ENCODE measurements at regions not wholly inside any gene's neighbourhood (a gene's known extent, or its start where the extent isn't known, plus 50 kb on each side); places are given as distances from the start of the nearest gene placed in this dataset.

- H3K27ac ChIP-seq: no peak overlapping the region
- no peaks in the 10 kb centered on the region for H3K36me3 ChIP-seq (ENCODE audit: low read depth, missing control alignments)
- intact Hi-C loops (cut with DNase I; ENCODE audit: low total_unique reads): no loop called here
- WGBS, 2 donors: 58 to 61% methylated on average over 3 of the region's 3 CpGs
- no peaks in the 10 kb centered on the region for H3K27me3 ChIP-seq
- H3K4me1 ChIP-seq: no peaks in the 10 kb centered on the region
- DNase-seq: no peak
- H3K9me3 ChIP-seq: no peaks in the 10 kb centered on the region
- TF ChIP-seq CTCF (IDR thresholded peaks at IDR 0.05) (no peak), POLR2A (IDR thresholded peaks at IDR 0.05) (no peak)
- no peak overlapping the region for H3K4me3 ChIP-seq
These were observed 248.3 kb upstream of the COL3A1 start for GRCh38 chr2:188725746-188726360.

- Histone ChIP-seq H3K4me1 (no peaks in the 10 kb centered on the region), H3K27me3 (no peaks in the 10 kb centered on the region), H3K4me3 (no peak overlapping the region), H3K27ac (no peak overlapping the region), H3K36me3 (ENCODE audit: low read depth, missing control alignments) (no peaks in the 10 kb centered on the region), H3K9me3 (no peaks in the 10 kb centered on the region)
- intact Hi-C loops (cut with DNase I; ENCODE audit: low total_unique reads): no loop called here
- no peak for TF ChIP-seq POLR2A (IDR thresholded peaks at IDR 0.05)
- no peak for TF ChIP-seq CTCF (IDR thresholded peaks at IDR 0.05)
- DNase-seq: no peak
- WGBS, 2 donors: 78 to 81% methylated on average over 3 of the region's 3 CpGs
These were observed 247.4 kb upstream of the COL3A1 start for GRCh38 chr2:188726626-188727247.

GRCh38 chr2:188727846-188728245 lies 246.3 kb upstream of the COL3A1 start:
- Histone ChIP-seq H3K27me3 (no peaks in the 10 kb centered on the region), H3K27ac (no peak overlapping the region), H3K4me3 (no peak overlapping the region), H3K36me3 (ENCODE audit: low read depth, missing control alignments) (no peaks in the 10 kb centered on the region), H3K9me3 (no peaks in the 10 kb centered on the region), H3K4me1 (no peaks in the 10 kb centered on the region)
- TF ChIP-seq CTCF (IDR thresholded peaks at IDR 0.05): no peak
- DNase-seq: no peak
- 62 to 71% methylated on average over 1 of the region's 1 CpG for WGBS, 2 donors
- intact Hi-C loops (cut with DNase I; ENCODE audit: low total_unique reads): no loop called here

- Histone ChIP-seq H3K27me3 (no peaks in the 10 kb centered on the region), H3K4me1 (no peaks in the 10 kb centered on the region), H3K4me3 (no peak overlapping the region), H3K27ac (no peak overlapping the region), H3K9me3 (no peaks in the 10 kb centered on the region), H3K36me3 (ENCODE audit: low read depth, missing control alignments) (no peaks in the 10 kb centered on the region)
- intact Hi-C loops (cut with DNase I; ENCODE audit: low total_unique reads): no loop called here
- DNase-seq: no peak
- WGBS, 2 donors: 59 to 62% methylated on average over 3 of the region's 3 CpGs
- TF ChIP-seq CTCF (IDR thresholded peaks at IDR 0.05) (no peak), POLR2A (IDR thresholded peaks at IDR 0.05) (no peak)
These were observed 239.5 kb upstream of the COL3A1 start for GRCh38 chr2:188734691-188735090.

GRCh38 chr2:188746727-188747126 lies 227.4 kb upstream of the COL3A1 start:
- no peak overlapping the region for H3K4me3 ChIP-seq

More at GRCh38 chr2:188746727-188747126, 227.4 kb upstream of the COL3A1 start:
- Histone ChIP-seq H3K27ac (no peak overlapping the region), H3K36me3 (ENCODE audit: low read depth, missing control alignments) (no peaks in the 10 kb centered on the region), H3K9me3 (no peaks in the 10 kb centered on the region), H3K4me1 (no peaks in the 10 kb centered on the region), H3K27me3 (no peaks in the 10 kb centered on the region)
- intact Hi-C loops (cut with DNase I; ENCODE audit: low total_unique reads): no loop called here
- no peak for DNase-seq
- TF ChIP-seq POLR2A (IDR thresholded peaks at IDR 0.05) (no peak), CTCF (IDR thresholded peaks at IDR 0.05) (no peak)

All from testis (tissue), 2 donors.